ENCODE measurements at regions not wholly inside any gene's neighbourhood (a gene's known extent, or its start where the extent isn't known, plus 50 kb on each side); places are given as distances from the start of the nearest gene placed in this dataset.

GRCh38 chr16:86305440-86305839 lies 204.9 kb upstream of the FOXF1 start:
- H3K9me3 ChIP-seq, result no peaks in the 10 kb centered on the region
- H3K4me3 ChIP-seq, result no peak overlapping the region
- ATAC-seq (no peak), DNase-seq (peak in 1 of 4 donors; percentile 26)
- no peaks in the 10 kb centered on the region for H3K36me3 ChIP-seq
- no peak for TF ChIP-seq CTCF (IDR thresholded peaks at IDR 0.05)
- intact Hi-C loops (cut with DNase I), result no loop called here
- no peaks in the 10 kb centered on the region for H3K4me1 ChIP-seq
- peaks cover 4 to 23% of the 10 kb centered on the region in 2 donors for H3K27me3 ChIP-seq
- no peak overlapping the region for H3K27ac ChIP-seq

GRCh38 chr16:86306011-86306644 lies 204.2 kb upstream of the FOXF1 start:
- DNase-seq (no peak), ATAC-seq (no peak)
- no peak overlapping the region for H3K4me3 ChIP-seq
- H3K27ac ChIP-seq, result no peak overlapping the region
- no peak for TF ChIP-seq CTCF (IDR thresholded peaks at IDR 0.05)
- no peaks in the 10 kb centered on the region for H3K4me1 ChIP-seq
- no peaks in the 10 kb centered on the region for H3K36me3 ChIP-seq
- no peaks in the 10 kb centered on the region for H3K9me3 ChIP-seq
- intact Hi-C loops (cut with DNase I), result no loop called here
- H3K27me3 ChIP-seq, result peaks cover 0 to 16% of the 10 kb centered on the region in 2 donors

GRCh38 chr16:86306811-86307513 lies 203.4 kb upstream of the FOXF1 start:
- no peaks in the 10 kb centered on the region for H3K9me3 ChIP-seq
- no peak for ATAC-seq
- intact Hi-C loops (cut with DNase I), result no loop called here
- DNase-seq, result peak in 1 of 4 donors; percentile 10
- H3K27ac ChIP-seq, result no peak overlapping the region
- H3K27me3 ChIP-seq, result peaks cover 0 to 9% of the 10 kb centered on the region in 2 donors
- H3K36me3 ChIP-seq, result no peaks in the 10 kb centered on the region
- H3K4me1 ChIP-seq, result no peaks in the 10 kb centered on the region
- TF ChIP-seq CTCF (IDR thresholded peaks at IDR 0.05), result no peak
- H3K4me3 ChIP-seq, result no peak overlapping the region

GRCh38 chr16:86307514-86307903 lies 202.8 kb upstream of the FOXF1 start:
- intact Hi-C loops (cut with DNase I), result no loop called here
- H3K27ac ChIP-seq, result no peak overlapping the region
- peaks cover 0 to 9% of the 10 kb centered on the region in 2 donors for H3K27me3 ChIP-seq
- TF ChIP-seq CTCF (IDR thresholded peaks at IDR 0.05), result no peak
- ATAC-seq (no peak), DNase-seq (no peak)
- H3K36me3 ChIP-seq, result no peaks in the 10 kb centered on the region
- no peak overlapping the region for H3K4me3 ChIP-seq
- H3K4me1 ChIP-seq, result no peaks in the 10 kb centered on the region
- H3K9me3 ChIP-seq, result no peaks in the 10 kb centered on the region

- Histone ChIP-seq H3K27ac (no peak overlapping the region), H3K36me3 (no peaks in the 10 kb centered on the region), H3K27me3 (peaks cover 0 to 17% of the 10 kb centered on the region in 2 donors), H3K4me1 (no peaks in the 10 kb centered on the region), H3K9me3 (no peaks in the 10 kb centered on the region), H3K4me3 (no peak overlapping the region)
- ATAC-seq (no peak), DNase-seq (peak in 1 of 4 donors; percentile 19)
- intact Hi-C loops (cut with DNase I), result no loop called here
- no peak for TF ChIP-seq CTCF (IDR thresholded peaks at IDR 0.05)
Measured at GRCh38 chr16:86308514-86308913, 201.8 kb upstream of the FOXF1 start.
